ENCODE measurements at regions not wholly inside any gene's neighbourhood (a gene's known extent, or its start where the extent isn't known, plus 50 kb on each side); places are given as distances from the start of the nearest gene placed in this dataset.

DNA sequence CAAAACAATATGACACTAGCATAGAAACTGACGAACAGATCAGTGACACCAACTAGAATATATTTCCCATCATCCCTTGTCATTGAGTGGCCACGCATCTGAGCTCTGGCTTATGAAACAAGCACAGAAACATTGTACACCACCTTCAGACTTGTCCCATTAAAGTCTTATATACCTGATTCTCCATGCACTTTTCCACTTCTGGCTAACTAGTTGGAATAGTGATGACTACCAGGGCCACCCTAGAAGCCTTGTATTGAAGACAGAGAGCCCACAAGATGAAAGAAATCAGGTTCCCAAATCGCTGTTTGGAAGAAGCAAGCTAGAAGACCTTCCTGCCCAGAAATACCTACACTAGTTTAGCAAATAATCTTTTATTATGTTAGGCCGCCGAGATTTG is 99.7 kb upstream of the PPM1H start:
- TF ChIP-seq ZNF792 (tag by site-specific recombination; IDR thresholded peaks at IDR 0.05) (no peak), ZNF600 (tag by site-specific recombination; IDR thresholded peaks at IDR 0.05) (no peak), MEIS1 (CRISPR knock-in tag; IDR thresholded peaks at IDR 0.05; ENCODE audit: borderline replicate concordance) (no peak), ZNF426 (tag by site-specific recombination; IDR thresholded peaks at IDR 0.05) (no peak), ZNF174 (tag by site-specific recombination; IDR thresholded peaks at IDR 0.05) (no peak)
- TF ChIP-seq, protein P1, sequence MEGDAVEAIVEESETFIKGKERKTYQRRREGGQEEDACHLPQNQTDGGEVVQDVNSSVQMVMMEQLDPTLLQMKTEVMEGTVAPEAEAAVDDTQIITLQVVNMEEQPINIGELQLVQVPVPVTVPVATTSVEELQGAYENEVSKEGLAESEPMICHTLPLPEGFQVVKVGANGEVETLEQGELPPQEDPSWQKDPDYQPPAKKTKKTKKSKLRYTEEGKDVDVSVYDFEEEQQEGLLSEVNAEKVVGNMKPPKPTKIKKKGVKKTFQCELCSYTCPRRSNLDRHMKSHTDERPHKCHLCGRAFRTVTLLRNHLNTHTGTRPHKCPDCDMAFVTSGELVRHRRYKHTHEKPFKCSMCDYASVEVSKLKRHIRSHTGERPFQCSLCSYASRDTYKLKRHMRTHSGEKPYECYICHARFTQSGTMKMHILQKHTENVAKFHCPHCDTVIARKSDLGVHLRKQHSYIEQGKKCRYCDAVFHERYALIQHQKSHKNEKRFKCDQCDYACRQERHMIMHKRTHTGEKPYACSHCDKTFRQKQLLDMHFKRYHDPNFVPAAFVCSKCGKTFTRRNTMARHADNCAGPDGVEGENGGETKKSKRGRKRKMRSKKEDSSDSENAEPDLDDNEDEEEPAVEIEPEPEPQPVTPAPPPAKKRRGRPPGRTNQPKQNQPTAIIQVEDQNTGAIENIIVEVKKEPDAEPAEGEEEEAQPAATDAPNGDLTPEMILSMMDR (tag by site-specific recombination; IDR thresholded peaks at IDR 0.05): no peak
